ENCODE measurements at regions not wholly inside any gene's neighbourhood (a gene's known extent, or its start where the extent isn't known, plus 50 kb on each side); places are given as distances from the start of the nearest gene placed in this dataset.
"Not testable (repeated sequence)": the region's sequence is repeated elsewhere in the genome, so short reads cannot be mapped to it uniquely, and the experiment has no call there.

- DNase-seq (ENCODE audit: extremely low read depth, low read depth) = no peak
- TF ChIP-seq, protein P1, sequence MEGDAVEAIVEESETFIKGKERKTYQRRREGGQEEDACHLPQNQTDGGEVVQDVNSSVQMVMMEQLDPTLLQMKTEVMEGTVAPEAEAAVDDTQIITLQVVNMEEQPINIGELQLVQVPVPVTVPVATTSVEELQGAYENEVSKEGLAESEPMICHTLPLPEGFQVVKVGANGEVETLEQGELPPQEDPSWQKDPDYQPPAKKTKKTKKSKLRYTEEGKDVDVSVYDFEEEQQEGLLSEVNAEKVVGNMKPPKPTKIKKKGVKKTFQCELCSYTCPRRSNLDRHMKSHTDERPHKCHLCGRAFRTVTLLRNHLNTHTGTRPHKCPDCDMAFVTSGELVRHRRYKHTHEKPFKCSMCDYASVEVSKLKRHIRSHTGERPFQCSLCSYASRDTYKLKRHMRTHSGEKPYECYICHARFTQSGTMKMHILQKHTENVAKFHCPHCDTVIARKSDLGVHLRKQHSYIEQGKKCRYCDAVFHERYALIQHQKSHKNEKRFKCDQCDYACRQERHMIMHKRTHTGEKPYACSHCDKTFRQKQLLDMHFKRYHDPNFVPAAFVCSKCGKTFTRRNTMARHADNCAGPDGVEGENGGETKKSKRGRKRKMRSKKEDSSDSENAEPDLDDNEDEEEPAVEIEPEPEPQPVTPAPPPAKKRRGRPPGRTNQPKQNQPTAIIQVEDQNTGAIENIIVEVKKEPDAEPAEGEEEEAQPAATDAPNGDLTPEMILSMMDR (IDR thresholded peaks at IDR 0.05; ENCODE audit: low read depth, low read length, missing control alignments) = no peak
- no peak overlapping the region for H3K4me3 ChIP-seq (replicated peaks; ENCODE audit: low read depth, low read length)
Observed at GRCh38 chrX:115913575-115913974, 257.0 kb upstream of the AGTR2 start.

- not testable (repeated sequence) for DNase-seq (ENCODE audit: extremely low read depth, low read depth); H3K4me3 ChIP-seq (replicated peaks; ENCODE audit: low read depth, low read length)
Observed at GRCh38 chrX:115915625-115916024, 254.9 kb upstream of the AGTR2 start.

GRCh38 chrX:115929480-115929879, 241.1 kb upstream of the AGTR2 start:
- H3K4me3 ChIP-seq (replicated peaks; ENCODE audit: low read depth, low read length) = no peak overlapping the region
- TF ChIP-seq, protein P1 (IDR thresholded peaks at IDR 0.05; ENCODE audit: low read depth, low read length, missing control alignments) = no peak
- DNase-seq (ENCODE audit: extremely low read depth, low read depth) = no peak

DNA sequence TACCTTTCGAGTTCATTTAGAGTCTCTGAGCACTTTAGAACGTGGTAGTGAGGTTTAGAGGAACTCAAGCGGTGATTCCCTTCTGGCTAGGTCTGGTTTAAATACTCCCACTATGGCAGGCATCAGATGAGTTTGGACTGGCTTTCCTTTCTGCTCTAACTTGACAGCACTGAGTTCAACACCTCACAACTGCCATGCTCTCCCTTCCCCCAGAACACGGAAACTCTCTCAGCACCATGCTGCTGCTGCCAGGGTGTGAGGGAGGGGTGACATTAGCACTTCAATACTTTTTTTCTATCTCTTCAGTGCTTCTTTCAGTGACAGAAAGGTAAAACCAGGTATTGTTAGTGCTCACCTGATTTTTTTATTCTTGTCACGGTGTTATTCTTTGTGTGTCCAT, 234.5 kb upstream of the AGTR2 start:
- TF ChIP-seq, protein P1 (IDR thresholded peaks at IDR 0.05; ENCODE audit: low read depth, low read length, missing control alignments) = no peak
- H3K4me3 ChIP-seq (replicated peaks; ENCODE audit: low read depth, low read length) = no peak overlapping the region
- no peak for DNase-seq (ENCODE audit: extremely low read depth, low read depth)

DNA sequence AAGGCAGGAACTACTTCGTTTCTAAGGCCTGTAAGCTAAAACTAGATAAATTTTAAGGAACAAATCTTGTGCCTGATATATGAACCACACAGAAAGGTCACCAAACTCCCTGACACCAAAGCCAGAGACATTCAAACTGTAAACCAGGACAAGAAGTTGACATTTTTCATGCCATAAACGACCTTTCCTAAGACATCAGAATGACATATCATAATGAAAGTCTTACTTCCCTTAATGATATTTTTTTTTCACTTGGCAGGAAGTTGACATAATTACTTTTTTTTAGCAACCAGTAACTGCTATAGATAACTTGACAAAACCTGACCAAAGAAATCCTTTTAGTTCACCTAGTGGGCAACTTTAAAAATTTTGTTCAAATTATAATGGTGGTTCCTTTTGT, 231.5 kb upstream of the AGTR2 start:
- TF ChIP-seq, protein P1 (IDR thresholded peaks at IDR 0.05; ENCODE audit: low read depth, low read length, missing control alignments) = no peak
- no peak for DNase-seq (ENCODE audit: extremely low read depth, low read depth)

GRCh38 chrX:115939636-115940160, 230.8 kb upstream of the AGTR2 start:
- H3K4me3 ChIP-seq (replicated peaks; ENCODE audit: low read depth, low read length) = no peak overlapping the region
- no peak for DNase-seq (ENCODE audit: extremely low read depth, low read depth)
- TF ChIP-seq, protein P1 (IDR thresholded peaks at IDR 0.05; ENCODE audit: low read depth, low read length, missing control alignments) = no peak

More for the DNA sequence above, 231.5 kb upstream of the AGTR2 start:
- no peak overlapping the region for H3K4me3 ChIP-seq (replicated peaks; ENCODE audit: low read depth, low read length)

DNA sequence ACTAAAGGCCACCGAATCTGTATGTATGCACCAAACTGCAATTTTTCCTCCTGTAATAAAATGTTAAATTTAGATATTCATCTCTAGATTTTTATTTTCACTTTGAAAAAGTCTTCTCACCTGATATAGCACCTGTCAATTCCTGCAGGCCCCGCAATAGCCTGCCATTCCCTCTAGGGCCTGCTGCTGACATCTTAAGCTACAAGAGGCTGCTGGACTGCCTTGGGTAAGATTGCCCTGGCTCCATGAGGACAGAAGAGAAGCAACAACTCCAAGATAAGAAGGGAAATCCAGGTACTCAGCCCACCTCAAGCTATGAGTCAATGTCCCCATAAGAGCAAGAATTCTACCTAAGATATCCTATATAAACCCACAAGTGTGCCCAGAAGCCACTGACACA, 230.2 kb upstream of the AGTR2 start:
- no peak for DNase-seq (ENCODE audit: extremely low read depth, low read depth)
- TF ChIP-seq, protein P1 (IDR thresholded peaks at IDR 0.05; ENCODE audit: low read depth, low read length, missing control alignments) = no peak
- no peak overlapping the region for H3K4me3 ChIP-seq (replicated peaks; ENCODE audit: low read depth, low read length)

Data from HFF-Myc (cell line).